ENCODE measurements at regions not wholly inside any gene's neighbourhood (a gene's known extent, or its start where the extent isn't known, plus 50 kb on each side); places are given as distances from the start of the nearest gene placed in this dataset.

DNA sequence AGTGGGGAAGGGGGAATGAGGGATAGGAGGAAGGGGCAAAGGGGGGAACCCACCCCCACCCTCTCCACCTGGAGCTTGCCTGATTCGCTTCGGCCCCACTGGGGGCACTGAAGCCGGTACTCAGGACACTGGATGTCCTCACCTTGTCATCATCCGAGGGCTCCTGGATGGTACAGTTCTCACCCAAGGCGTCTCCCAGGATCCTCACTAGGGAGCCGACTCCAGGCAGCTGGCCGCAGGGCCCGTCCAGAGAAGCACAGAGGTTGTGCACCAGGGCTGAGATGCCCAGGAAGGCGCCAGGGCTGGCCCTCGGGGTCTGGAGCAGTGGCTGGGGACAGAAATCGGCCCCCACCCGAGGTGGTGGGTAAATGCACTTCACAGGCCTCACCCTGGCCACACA, 92.3 kb downstream of the LITAF start:
- FAIRE-seq (no peak), DNase-seq (ENCODE audit: low spot score in 2 of 2) (no peak)

GRCh38 chr16:11495066-11495407, 91.7 kb downstream of the LITAF start:
- FAIRE-seq (no peak), DNase-seq (ENCODE audit: low spot score in 2 of 2) (no peak)
